IMR-90 (cell line): ENCODE measurements at regions not wholly inside any gene's neighbourhood (a gene's known extent, or its start where the extent isn't known, plus 50 kb on each side); places are given as distances from the start of the nearest gene placed in this dataset.

Experiments used
- BHLHE40 ChIP-seq: fragments of 150-350 bp; IDR thresholded peaks from 2 replicates; pipeline ENCODE4 v1.6.1; 2016; ENCODE audit warnings: mild to moderate bottlenecking, low read depth, low read length
- CEBPB ChIP-seq: IDR thresholded peaks from 2 replicates; pipeline ENCODE4 v1.6.1; 2012; ENCODE audit warnings: low read depth, low read length, improper control_type of control experiment
- CHD1 ChIP-seq: IDR thresholded peaks from 2 replicates; pipeline ENCODE4 v1.6.1; 2012; ENCODE audit warnings: low read depth, low read length, improper control_type of control experiment
- CTCF ChIP-seq: conservative IDR thresholded peaks from 2 replicates; pipeline ENCODE4 v1.5.1; 2012; ENCODE audit warnings: mild to moderate bottlenecking, low read depth, low read length, improper control_type of control experiment
- ELK1 ChIP-seq: fragments of 150-350 bp; IDR thresholded peaks from 2 replicates; pipeline ENCODE4 v1.6.1; 2016; ENCODE audit warnings: low read depth, mild to moderate bottlenecking, low read length, moderate library complexity, borderline replicate concordance
- MAFK ChIP-seq: IDR thresholded peaks from 2 replicates; pipeline ENCODE4 v1.6.1; 2012; ENCODE audit warnings: low read depth, low read length, improper control_type of control experiment
- MXI1 ChIP-seq: IDR thresholded peaks from 2 replicates; pipeline ENCODE4 v1.6.1; 2012; ENCODE audit warnings: low read depth, mild to moderate bottlenecking, low read length, moderate library complexity, borderline replicate concordance
- NFE2L2 ChIP-seq: fragments of 150-350 bp; IDR thresholded peaks from 2 replicates; pipeline ENCODE4 v1.6.1; 2016; ENCODE audit warnings: low read depth, mild to moderate bottlenecking, low read length
- POLR2A ChIP-seq: IDR thresholded peaks from 2 replicates; pipeline ENCODE4 v1.6.1; 2012; ENCODE audit warnings: mild to moderate bottlenecking, low read depth, low read length
- RAD21 ChIP-seq: IDR thresholded peaks from 2 replicates; pipeline ENCODE4 v1.6.1; 2012; ENCODE audit warnings: low read length, improper control_type of control experiment
- RCOR1 ChIP-seq: IDR thresholded peaks from 2 replicates; pipeline ENCODE4 v1.6.1; 2012; ENCODE audit warnings: mild to moderate bottlenecking, low read length, improper control_type of control experiment; ENCODE audit not compliant: insufficient replicate concordance
- RFX5 ChIP-seq: IDR thresholded peaks from 2 replicates; pipeline ENCODE4 v1.8.0; 2012; ENCODE audit warnings: low read depth, mild to moderate bottlenecking, low read length, moderate library complexity
- SMC3 ChIP-seq: fragments of 150-350 bp; IDR thresholded peaks from 2 replicates; pipeline ENCODE4 v1.6.1; 2016; ENCODE audit warnings: low read depth, mild to moderate bottlenecking, antibody characterized with exemption, low read length, moderate library complexity
- USF2 ChIP-seq: fragments of 150-350 bp; IDR thresholded peaks from 2 replicates; pipeline ENCODE4 v1.6.1; 2017; ENCODE audit warnings: mild to moderate bottlenecking, antibody characterized with exemption, low read length, low read depth

GRCh38 chr3:70518356-70518755, 205.9 kb upstream of the MDFIC2 start:
- no peak for TF ChIP-seq CTCF
- no peak for TF ChIP-seq BHLHE40
- no peak for TF ChIP-seq RFX5
- no peak for TF ChIP-seq CHD1
- no peak for TF ChIP-seq POLR2A
- no peak for TF ChIP-seq ELK1
- TF ChIP-seq RAD21: no peak
- TF ChIP-seq CEBPB: no peak
- no peak for TF ChIP-seq SMC3
- TF ChIP-seq RCOR1: no peak
- no peak for TF ChIP-seq MXI1
- TF ChIP-seq USF2: no peak
- TF ChIP-seq NFE2L2: no peak
- no peak for TF ChIP-seq MAFK
